ENCODE measurements at regions not wholly inside any gene's neighbourhood (a gene's known extent, or its start where the extent isn't known, plus 50 kb on each side); places are given as distances from the start of the nearest gene placed in this dataset.

DNA sequence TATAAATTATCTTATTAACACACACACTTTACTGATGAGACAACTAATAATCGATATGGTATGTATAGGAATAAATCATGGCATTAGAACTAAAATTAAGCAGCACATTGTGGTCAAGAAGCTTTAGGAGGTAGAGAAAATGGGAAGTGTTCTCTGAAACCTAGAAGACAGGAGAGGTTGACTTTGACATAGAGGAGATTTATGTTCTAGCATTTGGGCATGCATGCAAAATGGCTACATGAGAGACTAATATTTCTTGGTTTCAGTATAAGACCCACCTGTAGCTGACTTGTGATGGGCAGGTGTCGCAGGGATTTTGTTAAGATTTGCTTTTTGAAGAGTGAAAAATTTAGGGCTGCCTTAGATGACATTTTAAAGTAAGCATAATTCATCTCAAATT lies 209.7 kb upstream of the POU1F1 start:
- intact Hi-C loops (cut with DNase I; ENCODE audit: low total_unique reads) = no loop called here
- Histone ChIP-seq H3K4me1 (no peaks in the 10 kb centered on the region), H3K9me3 (no peaks in the 10 kb centered on the region), H3K4me3 (no peak overlapping the region), H3K36me3 (ENCODE audit: low read depth, missing control alignments) (no peaks in the 10 kb centered on the region), H3K27ac (no peak overlapping the region), H3K27me3 (no peaks in the 10 kb centered on the region)
- no peak for DNase-seq
- no peak for TF ChIP-seq POLR2A (IDR thresholded peaks at IDR 0.05)
- TF ChIP-seq, protein P1, sequence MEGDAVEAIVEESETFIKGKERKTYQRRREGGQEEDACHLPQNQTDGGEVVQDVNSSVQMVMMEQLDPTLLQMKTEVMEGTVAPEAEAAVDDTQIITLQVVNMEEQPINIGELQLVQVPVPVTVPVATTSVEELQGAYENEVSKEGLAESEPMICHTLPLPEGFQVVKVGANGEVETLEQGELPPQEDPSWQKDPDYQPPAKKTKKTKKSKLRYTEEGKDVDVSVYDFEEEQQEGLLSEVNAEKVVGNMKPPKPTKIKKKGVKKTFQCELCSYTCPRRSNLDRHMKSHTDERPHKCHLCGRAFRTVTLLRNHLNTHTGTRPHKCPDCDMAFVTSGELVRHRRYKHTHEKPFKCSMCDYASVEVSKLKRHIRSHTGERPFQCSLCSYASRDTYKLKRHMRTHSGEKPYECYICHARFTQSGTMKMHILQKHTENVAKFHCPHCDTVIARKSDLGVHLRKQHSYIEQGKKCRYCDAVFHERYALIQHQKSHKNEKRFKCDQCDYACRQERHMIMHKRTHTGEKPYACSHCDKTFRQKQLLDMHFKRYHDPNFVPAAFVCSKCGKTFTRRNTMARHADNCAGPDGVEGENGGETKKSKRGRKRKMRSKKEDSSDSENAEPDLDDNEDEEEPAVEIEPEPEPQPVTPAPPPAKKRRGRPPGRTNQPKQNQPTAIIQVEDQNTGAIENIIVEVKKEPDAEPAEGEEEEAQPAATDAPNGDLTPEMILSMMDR (IDR thresholded peaks at IDR 0.05) = no peak
- 0 to 23% methylated on average over 2 of the region's 2 CpGs for WGBS, 2 donors

DNA sequence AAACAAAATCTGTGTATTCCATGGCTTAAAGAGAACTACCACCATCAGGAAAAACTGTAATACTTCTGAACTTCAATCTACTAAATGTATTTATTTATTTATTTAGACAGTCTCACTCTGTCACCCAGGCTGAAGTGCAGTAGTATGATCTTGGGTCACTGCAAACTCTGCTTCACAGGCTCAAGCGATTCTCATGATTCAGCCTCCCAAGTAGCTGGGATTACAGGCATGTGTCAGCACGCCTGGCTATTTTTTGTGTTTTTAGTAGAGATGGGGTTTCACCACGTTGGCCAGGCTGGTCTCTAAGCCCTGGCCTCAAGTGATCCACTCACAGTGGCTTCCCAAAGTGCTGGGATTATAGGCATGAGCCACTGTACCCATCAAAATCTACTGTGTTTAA lies 202.3 kb upstream of the POU1F1 start:
- H3K9me3 ChIP-seq = no peaks in the 10 kb centered on the region
- no peaks in the 10 kb centered on the region for H3K27me3 ChIP-seq
- TF ChIP-seq, protein P1 (IDR thresholded peaks at IDR 0.05) = no peak
- no peak for TF ChIP-seq POLR2A (IDR thresholded peaks at IDR 0.05)
- DNase-seq = no peak
- H3K4me1 ChIP-seq = no peaks in the 10 kb centered on the region
- intact Hi-C loops (cut with DNase I; ENCODE audit: low total_unique reads) = no loop called here
- H3K4me3 ChIP-seq = no peak overlapping the region
- 74 to 84% methylated on average over 3 of the region's 3 CpGs for WGBS, 2 donors
- H3K27ac ChIP-seq = no peak overlapping the region
- no peaks in the 10 kb centered on the region for H3K36me3 ChIP-seq (ENCODE audit: low read depth, missing control alignments)

- no peaks in the 10 kb centered on the region for H3K27me3 ChIP-seq
- no peaks in the 10 kb centered on the region for H3K36me3 ChIP-seq (ENCODE audit: low read depth, missing control alignments)
- no peak for DNase-seq
- TF ChIP-seq, protein P1 (IDR thresholded peaks at IDR 0.05) = no peak
- TF ChIP-seq POLR2A (IDR thresholded peaks at IDR 0.05) = no peak
- H3K4me1 ChIP-seq = no peaks in the 10 kb centered on the region
- H3K4me3 ChIP-seq = no peak overlapping the region
- intact Hi-C loops (cut with DNase I; ENCODE audit: low total_unique reads) = no loop called here
- H3K9me3 ChIP-seq = no peaks in the 10 kb centered on the region
- H3K27ac ChIP-seq = no peak overlapping the region
These were observed 197.6 kb upstream of the POU1F1 start for GRCh38 chr3:87473944-87474343.

GRCh38 chr3:87468938-87469337 lies 192.6 kb upstream of the POU1F1 start:
- no peak overlapping the region for H3K27ac ChIP-seq
- no peak overlapping the region for H3K4me3 ChIP-seq
- H3K4me1 ChIP-seq = no peaks in the 10 kb centered on the region
- no peaks in the 10 kb centered on the region for H3K9me3 ChIP-seq
- no peaks in the 10 kb centered on the region for H3K27me3 ChIP-seq
- no peak for DNase-seq
- no peaks in the 10 kb centered on the region for H3K36me3 ChIP-seq (ENCODE audit: low read depth, missing control alignments)
- intact Hi-C loops (cut with DNase I; ENCODE audit: low total_unique reads) = no loop called here
- no peak for TF ChIP-seq POLR2A (IDR thresholded peaks at IDR 0.05)
- TF ChIP-seq, protein P1 (IDR thresholded peaks at IDR 0.05) = no peak

DNA sequence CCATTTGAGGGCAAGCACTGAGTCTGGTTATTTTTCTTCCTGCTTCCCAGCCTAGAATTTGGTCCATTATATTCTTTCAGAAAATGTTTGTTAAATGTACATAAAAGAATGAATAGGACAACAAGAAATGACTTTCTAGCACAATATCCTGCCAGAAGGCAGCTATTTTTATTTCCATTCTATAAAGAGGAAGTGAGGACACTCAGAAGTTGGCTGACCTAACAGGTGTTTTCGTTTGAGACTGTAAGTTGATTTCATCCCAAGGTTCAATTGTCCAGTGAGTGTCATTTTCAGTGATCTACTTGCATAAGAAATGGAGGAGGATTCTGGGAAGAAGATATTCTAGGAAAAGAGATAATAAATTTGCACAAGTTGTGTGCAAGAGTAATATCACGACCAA lies 191.9 kb upstream of the POU1F1 start:
- no peak overlapping the region for H3K27ac ChIP-seq
- TF ChIP-seq, protein P1 (IDR thresholded peaks at IDR 0.05) = no peak
- no peak for TF ChIP-seq POLR2A (IDR thresholded peaks at IDR 0.05)
- 52 to 82% methylated on average over 2 of the region's 2 CpGs for WGBS, 2 donors
- intact Hi-C loops (cut with DNase I; ENCODE audit: low total_unique reads) = no loop called here
- no peak for DNase-seq
- H3K4me1 ChIP-seq = no peaks in the 10 kb centered on the region
- H3K27me3 ChIP-seq = no peaks in the 10 kb centered on the region
- no peaks in the 10 kb centered on the region for H3K36me3 ChIP-seq (ENCODE audit: low read depth, missing control alignments)
- H3K9me3 ChIP-seq = no peaks in the 10 kb centered on the region
- no peak overlapping the region for H3K4me3 ChIP-seq
